HG03108 (cell line): ENCODE measurements at regions not wholly inside any gene's neighbourhood (a gene's known extent, or its start where the extent isn't known, plus 50 kb on each side); places are given as distances from the start of the nearest gene placed in this dataset.

ENCODE experiments used
- ATAC-seq: cut with Tn5 transposase; IDR thresholded peaks from one replicate; pipeline ENCODE4 v1.9.1; 2021; ENCODE audit warnings: moderate library complexity; ENCODE audit not compliant: unreplicated experiment

DNA sequence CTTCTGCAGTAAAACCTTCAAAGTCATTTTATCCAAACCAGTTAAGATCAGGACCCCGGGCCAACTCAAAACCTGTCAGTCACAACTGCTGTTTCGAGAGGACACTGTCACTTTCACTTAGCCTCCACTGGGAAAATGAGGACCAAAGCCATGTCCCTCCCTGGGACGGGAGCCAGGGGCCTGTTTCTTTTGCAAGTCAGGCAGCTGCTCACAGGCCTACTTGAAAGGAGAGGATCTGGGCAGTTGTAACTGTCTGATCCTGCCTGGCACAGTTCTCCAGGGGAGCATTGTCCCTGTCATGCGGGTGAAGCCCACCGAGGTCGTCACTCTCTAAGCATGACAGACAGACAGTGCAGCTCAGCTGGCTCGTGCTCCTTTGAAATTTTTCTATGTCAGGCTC is 276.2 kb downstream of the NPIPA8 start:
- ATAC-seq = no peak

GRCh38 chr16:18059577-18059976 is 277.0 kb downstream of the NPIPA8 start:
- no peak for ATAC-seq

GRCh38 chr16:18059089-18059488 is 277.4 kb downstream of the NPIPA8 start:
- ATAC-seq = no peak

DNA sequence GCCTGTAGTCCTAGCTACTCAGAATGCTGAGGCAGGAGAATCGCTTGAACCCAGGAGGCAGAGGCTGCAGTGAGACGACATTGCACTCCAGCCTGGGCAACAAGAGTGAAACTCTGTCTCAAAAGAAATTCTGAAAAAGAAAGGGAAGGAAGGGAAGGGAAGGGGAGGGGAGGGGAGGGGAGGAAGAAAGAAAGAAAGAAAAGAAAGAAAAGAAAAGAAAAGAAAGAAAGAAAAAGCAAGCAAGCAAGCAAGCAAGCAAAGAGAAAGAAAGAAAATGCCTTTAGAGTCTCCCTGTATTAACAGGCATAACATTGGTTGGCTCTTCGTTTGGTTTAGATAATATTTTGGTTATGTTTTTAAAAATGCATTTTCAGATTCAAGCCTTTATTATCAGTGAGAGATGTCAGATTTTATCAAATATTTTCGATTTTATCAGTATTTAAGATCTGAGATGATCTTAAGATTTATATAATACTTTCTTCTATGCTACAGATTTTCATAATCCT is 281.1 kb downstream of the NPIPA8 start:
- no peak for ATAC-seq

DNA sequence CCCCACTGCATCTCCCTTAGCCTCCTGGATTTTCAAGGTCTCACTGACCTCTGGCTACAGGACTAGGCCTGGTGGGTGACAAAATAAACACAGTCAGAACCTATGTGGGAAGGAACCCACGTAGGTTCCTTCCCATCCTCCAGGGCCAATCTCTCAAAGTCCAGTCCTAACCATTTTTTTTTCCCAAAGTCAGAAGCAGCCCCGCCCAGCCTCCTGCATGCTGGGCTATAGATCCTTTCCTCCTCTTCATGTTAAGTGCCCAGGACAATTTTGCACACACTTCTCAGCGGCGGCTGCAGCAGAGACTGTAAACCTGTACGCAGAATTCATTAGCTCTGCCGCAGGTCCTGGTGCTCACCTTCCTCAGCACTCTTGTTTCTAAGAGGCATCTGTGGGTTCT is 285.8 kb downstream of the NPIPA8 start:
- no peak for ATAC-seq

GRCh38 chr16:18050234-18050633 is 286.3 kb downstream of the NPIPA8 start:
- no peak for ATAC-seq

DNA sequence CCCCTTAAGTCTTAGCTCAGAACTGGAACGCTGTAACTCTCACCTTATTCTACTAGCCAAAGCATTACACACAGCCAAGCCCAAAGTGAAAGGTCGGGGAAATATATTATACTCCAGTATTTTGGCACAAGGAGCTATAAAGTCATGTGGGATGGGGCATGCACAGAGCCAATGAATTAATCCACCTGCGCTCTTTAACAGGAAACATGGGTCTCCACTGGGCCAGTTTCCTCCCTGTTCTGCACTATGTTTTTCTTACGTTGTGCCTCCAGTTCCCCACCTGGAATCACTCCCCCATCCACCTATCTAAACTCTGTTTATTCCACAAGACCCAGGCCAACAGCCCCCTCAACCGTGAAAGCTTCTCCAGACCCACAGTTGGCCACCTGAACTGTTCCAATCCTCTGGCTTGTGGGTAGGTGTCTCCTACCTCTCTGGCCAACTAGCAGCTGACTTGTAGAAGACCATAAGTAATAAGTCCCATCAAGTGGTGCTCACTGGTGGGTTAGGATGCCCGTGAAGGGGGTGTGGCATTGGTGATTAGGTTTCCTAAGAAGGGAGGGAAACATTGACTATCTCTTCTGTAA is 286.9 kb downstream of the NPIPA8 start:
- no peak for ATAC-seq

- ATAC-seq = no peak
These were observed 287.5 kb downstream of the NPIPA8 start for GRCh38 chr16:18048853-18049546.

GRCh38 chr16:18047761-18048160 is 288.8 kb downstream of the NPIPA8 start:
- ATAC-seq = no peak

DNA sequence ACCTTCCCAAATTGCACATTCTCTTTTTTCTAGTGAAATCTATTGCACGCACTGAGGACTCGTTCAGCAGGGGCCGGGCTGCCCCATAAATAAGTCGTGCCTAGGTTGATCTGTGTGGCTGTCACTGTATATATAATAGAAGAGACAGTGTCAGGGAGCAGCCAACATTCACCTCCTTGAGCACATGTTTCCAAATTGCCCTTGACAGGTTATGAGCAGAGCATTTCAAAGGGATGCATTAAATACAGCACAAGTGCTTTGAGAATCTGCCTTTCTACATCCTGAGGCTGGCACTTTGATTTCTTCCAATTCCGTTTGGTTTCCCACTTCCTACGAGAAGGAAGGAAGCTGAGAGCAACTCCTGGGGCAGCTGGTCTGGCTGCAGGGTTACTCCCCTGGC is 291.2 kb downstream of the NPIPA8 start:
- ATAC-seq = no peak

GRCh38 chr16:18041864-18042834 is 294.4 kb downstream of the NPIPA8 start:
- no peak for ATAC-seq

- no peak for ATAC-seq
These were observed 296.6 kb downstream of the NPIPA8 start for GRCh38 chr16:18039931-18040330.

- ATAC-seq = no peak
These were observed 299.5 kb downstream of the NPIPA8 start for GRCh38 chr16:18037051-18037450.

DNA sequence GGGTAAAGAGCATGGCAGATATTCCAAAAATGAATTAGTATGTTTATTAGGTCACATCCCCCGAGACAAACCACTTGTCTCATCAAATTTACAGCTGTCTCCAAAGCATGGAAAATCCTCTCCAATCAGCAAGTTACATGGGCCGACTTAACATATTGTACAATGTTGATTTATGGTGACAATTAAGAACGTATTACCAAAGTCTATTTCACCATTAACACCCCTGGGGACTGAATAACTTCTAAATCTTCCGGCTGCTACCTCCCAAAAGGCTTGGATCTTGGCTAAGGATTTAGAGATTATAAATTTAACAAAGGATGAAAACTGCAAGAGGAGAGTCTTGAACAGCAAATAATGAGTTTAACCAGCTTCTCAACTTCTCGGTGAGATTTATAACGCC is 311.9 kb downstream of the NPIPA8 start:
- no peak for ATAC-seq

DNA sequence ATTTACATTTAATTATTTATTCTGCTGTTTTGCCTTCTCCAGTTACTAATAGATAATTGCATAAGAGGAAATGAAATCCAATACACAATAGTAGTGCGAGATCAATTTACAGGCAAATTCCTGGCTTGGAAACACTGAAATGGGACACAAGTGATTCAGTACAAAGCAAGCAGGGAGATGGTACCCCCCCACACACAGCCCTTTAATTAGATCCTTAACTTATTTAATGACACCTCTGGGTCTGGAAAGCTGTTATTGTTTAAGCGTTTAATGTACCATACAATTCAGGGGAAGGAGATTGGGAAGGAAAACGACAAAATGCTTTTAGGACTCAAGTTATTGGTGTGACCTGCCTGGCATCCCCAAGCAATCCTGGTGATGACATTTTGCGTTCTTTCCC is 318.2 kb downstream of the NPIPA8 start:
- ATAC-seq = no peak

DNA sequence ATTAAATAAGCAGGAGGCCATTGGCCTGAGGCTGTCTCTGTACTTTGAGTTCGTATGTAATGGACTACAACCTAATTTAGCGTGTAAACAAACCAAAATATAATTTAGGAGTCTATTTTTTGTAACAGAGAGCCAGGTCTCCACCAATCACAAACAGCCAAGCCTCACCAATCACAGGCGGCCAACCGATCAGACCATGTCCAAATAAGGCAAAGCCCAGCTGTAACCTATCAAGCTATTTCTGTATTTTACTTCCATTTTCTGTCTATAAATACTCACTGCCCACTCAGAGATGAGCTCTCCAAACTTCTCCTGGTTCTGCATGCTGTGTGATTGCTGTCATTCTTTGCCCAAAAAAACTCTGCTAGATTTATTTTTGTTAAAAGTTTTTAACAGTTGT is 322.7 kb downstream of the NPIPA8 start:
- ATAC-seq = no peak

- no peak for ATAC-seq
These were observed 328.2 kb downstream of the NPIPA8 start for GRCh38 chr16:18008356-18008755.

DNA sequence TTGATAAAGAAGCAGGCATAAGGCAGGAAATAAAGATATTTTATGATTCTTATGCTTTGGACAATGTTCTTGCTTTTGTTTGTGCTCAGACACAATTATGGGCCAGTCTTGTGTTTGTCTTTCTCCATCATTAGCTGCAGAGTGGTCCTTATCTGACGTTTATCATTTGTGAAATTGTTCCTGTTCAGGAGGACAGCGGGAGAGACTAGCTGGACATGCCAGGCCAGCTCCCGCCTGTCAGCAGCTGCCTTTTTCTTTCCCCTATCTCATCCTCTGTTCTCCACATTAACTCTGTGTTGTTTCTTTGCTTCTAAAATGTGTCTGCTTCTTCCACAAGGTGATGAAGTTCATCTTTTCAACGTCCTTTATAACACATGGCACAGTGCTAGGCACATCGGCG is 333.5 kb downstream of the NPIPA8 start:
- ATAC-seq = no peak

DNA sequence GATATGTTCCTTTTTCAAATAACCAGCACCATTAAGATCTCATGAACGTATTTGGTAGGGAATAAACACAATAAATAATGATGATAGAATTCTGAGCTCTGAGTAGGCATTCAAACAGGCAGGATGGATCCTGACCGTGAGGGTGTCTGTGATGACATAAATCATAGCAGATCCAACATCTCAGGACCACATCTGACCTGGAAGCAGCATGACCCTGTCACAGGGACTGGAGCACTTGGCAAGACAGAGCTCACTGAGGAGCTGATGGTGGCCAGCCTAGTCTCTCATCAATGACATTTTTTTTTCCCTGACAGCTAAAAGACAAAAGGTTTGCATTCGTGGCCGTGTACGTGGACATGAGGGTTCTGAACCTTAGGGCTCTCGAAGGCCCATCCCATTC is 337.5 kb downstream of the NPIPA8 start:
- no peak for ATAC-seq

DNA sequence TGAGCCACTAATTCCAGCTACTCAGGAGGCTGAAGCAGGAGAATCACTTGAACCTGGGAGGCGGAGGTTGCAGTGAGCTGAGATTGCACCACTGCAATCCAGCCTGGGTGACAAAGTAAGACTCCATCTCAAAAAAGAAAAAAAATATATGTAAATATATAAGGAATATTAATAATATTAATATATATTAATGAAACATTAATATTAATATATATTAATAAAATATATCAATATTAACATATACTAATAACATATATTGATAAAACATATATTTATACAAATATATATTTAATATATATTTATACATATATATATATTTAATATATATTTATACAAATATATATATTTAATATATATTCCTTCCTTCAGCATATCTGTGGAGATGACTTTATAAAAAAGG is 338.0 kb downstream of the NPIPA8 start:
- no peak for ATAC-seq

DNA sequence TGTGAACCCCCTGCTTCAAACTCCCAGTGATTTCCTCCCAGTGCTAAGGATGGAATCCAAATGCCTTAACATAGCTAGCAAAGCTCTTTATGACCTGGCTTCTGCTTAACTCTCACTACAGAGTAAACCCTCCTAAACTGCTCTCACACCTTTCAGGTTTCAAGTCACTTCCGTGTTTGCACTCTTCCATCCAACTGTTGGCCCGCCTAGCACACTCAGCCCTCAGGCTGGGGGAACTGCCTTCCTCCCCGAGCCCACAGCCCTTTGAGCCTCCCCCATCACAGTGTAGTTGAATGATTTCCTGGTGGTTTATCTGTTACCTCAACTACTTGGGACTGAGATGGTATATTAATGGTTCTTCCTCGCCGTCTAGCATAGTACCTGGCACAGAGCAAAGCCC is 342.5 kb downstream of the NPIPA8 start:
- ATAC-seq = no peak

GRCh38 chr16:17992416-17992815 is 344.1 kb downstream of the NPIPA8 start:
- ATAC-seq = no peak
